BE2C (cell line): ENCODE measurements at regions not wholly inside any gene's neighbourhood (a gene's known extent, or its start where the extent isn't known, plus 50 kb on each side); places are given as distances from the start of the nearest gene placed in this dataset.
A peak's percentile ranks its signal among the peaks of the same experiment; 100 is the strongest.

Experiments used
- DNase-seq: peaks from one replicate; pipeline ENCODE4 v3.0.0-alpha.2; 2020
- H3K27me3 ChIP-seq: fragments of 250-450 bp; sonication (Bioruptor Pico); 2 replicates; pipeline ENCODE4 v1.5.1; 2020; ENCODE audit warnings: mild to moderate bottlenecking
- H3K36me3 ChIP-seq: fragments of 250-450 bp; sonication (Bioruptor Pico); 2 replicates; pipeline ENCODE4 v1.5.1; 2020; ENCODE audit warnings: mild to moderate bottlenecking
- H3K4me1 ChIP-seq: fragments of 250-450 bp; sonication (Bioruptor Pico); 2 replicates; pipeline ENCODE4 v1.5.1; 2020
- H3K4me3 ChIP-seq: 2 replicates; pipeline ENCODE4 v1.5.1; 2011; ENCODE audit warnings: low read depth, low read length
- H3K9me3 ChIP-seq: fragments of 250-450 bp; sonication (Bioruptor Pico); 2 replicates; pipeline ENCODE4 v1.5.1; 2020
- TF ChIP-seq, protein P1 (sequence below): IDR thresholded peaks from 2 replicates; pipeline ENCODE4 v1.5.1; 2012; ENCODE audit warnings: mild to moderate bottlenecking, low read depth, low read length

DNA sequence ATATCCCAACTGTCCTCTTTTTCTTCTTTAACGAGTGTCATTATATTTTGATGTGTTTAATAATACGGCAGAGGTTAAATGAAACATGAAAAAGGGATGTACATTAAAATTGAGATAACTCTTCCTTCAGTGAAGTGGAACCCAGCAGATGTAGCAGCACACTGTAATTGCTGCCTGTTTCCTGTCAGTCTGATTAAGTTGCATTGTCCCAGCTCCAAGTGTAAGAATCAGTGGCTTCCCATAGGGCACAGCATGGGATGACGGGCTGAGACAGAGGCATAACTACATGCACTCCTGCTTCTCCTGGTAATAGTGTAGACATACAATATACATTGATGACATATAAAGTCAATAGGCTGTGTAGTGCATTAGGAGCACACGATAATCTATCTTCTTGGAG is 175.8 kb upstream of the TCF4 start:
- Histone ChIP-seq H3K27me3 (no peaks in the 10 kb centered on the region), H3K36me3 (no peaks in the 10 kb centered on the region), H3K4me1 (peaks cover 12% of the 10 kb centered on the region), H3K4me3 (no peak overlapping the region), H3K9me3 (no peaks in the 10 kb centered on the region)
- peak; percentile 41 for DNase-seq
- TF ChIP-seq, protein P1, sequence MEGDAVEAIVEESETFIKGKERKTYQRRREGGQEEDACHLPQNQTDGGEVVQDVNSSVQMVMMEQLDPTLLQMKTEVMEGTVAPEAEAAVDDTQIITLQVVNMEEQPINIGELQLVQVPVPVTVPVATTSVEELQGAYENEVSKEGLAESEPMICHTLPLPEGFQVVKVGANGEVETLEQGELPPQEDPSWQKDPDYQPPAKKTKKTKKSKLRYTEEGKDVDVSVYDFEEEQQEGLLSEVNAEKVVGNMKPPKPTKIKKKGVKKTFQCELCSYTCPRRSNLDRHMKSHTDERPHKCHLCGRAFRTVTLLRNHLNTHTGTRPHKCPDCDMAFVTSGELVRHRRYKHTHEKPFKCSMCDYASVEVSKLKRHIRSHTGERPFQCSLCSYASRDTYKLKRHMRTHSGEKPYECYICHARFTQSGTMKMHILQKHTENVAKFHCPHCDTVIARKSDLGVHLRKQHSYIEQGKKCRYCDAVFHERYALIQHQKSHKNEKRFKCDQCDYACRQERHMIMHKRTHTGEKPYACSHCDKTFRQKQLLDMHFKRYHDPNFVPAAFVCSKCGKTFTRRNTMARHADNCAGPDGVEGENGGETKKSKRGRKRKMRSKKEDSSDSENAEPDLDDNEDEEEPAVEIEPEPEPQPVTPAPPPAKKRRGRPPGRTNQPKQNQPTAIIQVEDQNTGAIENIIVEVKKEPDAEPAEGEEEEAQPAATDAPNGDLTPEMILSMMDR, result no peak

DNA sequence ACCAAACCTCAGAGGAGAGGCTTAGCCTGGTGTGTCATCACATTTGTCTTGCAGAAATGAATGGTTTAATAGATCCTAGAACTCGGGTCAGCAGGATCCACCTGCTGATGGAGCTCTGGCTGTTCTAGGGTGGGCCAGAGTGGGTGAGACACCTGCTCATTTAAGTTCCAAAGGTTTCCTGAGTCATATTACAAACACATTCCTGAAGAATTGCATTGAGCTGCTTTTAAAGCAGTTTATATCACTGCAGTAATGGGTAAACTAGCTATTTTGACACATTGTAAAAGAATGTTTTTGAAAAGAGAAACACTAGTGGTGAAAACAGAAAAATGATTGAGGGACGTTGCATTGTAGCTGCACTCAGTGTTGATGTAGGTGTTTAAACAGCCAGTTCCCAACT is 175.3 kb upstream of the TCF4 start:
- DNase-seq, result no peak
- Histone ChIP-seq H3K9me3 (no peaks in the 10 kb centered on the region), H3K27me3 (no peaks in the 10 kb centered on the region), H3K4me3 (no peak overlapping the region), H3K4me1 (peaks cover 12% of the 10 kb centered on the region), H3K36me3 (no peaks in the 10 kb centered on the region)
- TF ChIP-seq, protein P1, result no peak

DNA sequence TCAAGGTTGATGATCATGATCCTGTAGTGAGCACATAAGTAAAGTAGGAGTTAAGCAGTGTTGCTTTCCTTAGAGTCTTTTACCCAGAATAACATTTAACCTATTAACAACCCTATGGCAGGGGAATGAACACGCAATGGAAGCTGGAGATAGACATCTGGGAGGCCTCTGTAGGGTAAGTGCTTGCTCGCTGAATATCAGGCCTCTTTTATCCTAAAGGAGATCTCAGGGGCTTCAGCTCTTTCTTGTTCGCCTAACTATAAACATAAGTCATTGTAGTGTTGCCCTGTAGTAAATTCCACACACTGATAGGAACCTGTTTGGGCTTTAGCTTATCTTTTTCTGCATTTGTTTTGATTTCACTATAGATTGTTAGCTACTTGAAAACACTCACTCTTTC is 174.4 kb upstream of the TCF4 start:
- Histone ChIP-seq H3K27me3 (no peaks in the 10 kb centered on the region), H3K4me3 (no peak overlapping the region), H3K36me3 (no peaks in the 10 kb centered on the region), H3K9me3 (no peaks in the 10 kb centered on the region), H3K4me1 (peaks cover 12% of the 10 kb centered on the region)
- no peak for DNase-seq
- TF ChIP-seq, protein P1, result no peak

DNA sequence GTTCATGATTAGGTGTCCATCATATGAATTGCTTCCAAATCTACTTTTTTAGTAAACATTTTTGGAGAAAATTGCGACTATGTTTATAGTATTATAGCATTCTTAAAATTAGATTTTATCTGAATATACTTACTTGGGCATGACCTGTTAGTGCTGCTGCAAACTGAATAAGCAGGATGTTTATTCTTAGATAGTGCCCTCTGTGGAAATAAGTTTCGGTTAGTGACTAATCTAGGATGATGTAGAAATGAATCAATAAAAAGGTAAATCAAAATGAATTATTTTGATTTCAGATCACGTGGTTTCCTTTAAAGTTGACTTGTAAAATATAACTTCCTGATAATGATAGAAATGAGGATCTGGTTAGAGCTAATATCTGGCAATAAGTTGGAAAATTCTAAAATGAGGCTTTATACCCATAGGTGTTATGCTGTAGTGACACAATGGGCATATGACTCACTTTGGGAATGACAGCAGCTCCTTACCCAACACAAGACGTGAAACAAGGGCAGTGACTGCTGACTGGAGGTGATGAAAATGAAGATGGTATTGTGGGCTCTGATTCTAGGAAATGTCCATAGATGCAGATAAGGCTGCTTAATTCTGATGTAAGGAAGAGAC is 165.8 kb upstream of the TCF4 start:
- TF ChIP-seq, protein P1, result no peak
- Histone ChIP-seq H3K36me3 (no peaks in the 10 kb centered on the region), H3K4me3 (no peak overlapping the region), H3K9me3 (no peaks in the 10 kb centered on the region), H3K4me1 (no peaks in the 10 kb centered on the region), H3K27me3 (no peaks in the 10 kb centered on the region)
- no peak for DNase-seq

DNA sequence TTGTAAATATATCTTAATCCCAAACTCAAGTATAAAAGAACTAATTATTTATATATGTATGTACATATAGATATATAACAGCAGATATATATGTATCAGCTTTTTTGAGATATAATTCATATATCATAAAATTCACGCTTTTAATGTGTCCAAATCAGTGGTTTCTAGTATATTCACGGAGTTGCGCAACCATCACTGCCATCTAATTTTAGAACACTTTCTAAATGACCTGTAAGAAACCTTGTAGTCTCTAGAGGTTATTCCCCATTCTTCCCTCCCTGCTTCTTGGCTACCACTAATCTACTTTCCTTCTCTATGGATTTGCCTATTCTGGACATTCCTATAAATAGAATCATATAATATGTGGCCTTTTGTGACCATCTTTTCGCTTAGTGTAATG is 163.5 kb upstream of the TCF4 start:
- no peak overlapping the region for H3K4me3 ChIP-seq
- TF ChIP-seq, protein P1, result no peak
- no peaks in the 10 kb centered on the region for H3K36me3 ChIP-seq
- H3K9me3 ChIP-seq, result no peaks in the 10 kb centered on the region
- DNase-seq, result no peak
- no peaks in the 10 kb centered on the region for H3K4me1 ChIP-seq
- no peaks in the 10 kb centered on the region for H3K27me3 ChIP-seq

DNA sequence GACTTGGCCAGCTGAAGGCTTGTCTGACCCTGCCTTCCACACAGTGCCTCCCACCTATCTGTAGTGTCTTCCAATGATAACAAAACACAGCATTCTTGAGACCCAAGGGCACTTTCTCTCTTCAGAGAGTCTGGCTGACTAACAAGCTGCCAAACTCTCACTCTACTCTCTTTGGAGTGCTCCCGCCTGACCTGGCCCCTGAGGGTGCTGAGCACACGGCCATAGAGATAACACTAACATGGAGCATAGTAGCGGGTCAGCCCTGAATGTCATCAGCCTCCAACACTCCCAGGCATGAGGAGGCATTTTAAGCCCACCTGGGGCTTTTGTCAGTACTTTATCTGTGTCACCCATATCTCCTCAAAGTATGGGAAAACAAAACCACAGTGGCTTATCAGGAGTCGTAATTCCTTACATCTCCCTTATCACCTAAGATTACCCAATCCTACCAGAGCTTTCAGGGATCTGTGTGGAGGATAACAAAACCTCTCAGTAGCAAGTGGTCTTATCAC is 160.3 kb upstream of the TCF4 start:
- TF ChIP-seq, protein P1, result no peak
- H3K27me3 ChIP-seq, result no peaks in the 10 kb centered on the region
- H3K9me3 ChIP-seq, result no peaks in the 10 kb centered on the region

More for the DNA sequence above, 160.3 kb upstream of the TCF4 start:
- Histone ChIP-seq H3K4me3 (no peak overlapping the region), H3K36me3 (no peaks in the 10 kb centered on the region), H3K4me1 (no peaks in the 10 kb centered on the region)
- no peak for DNase-seq
